ENCODE measurements at regions not wholly inside any gene's neighbourhood (a gene's known extent, or its start where the extent isn't known, plus 50 kb on each side); places are given as distances from the start of the nearest gene placed in this dataset.
A peak's percentile ranks its signal among the peaks of the same experiment; 100 is the strongest.
"Not testable (repeated sequence)": the region's sequence is repeated elsewhere in the genome, so short reads cannot be mapped to it uniquely, and the experiment has no call there.

DNA sequence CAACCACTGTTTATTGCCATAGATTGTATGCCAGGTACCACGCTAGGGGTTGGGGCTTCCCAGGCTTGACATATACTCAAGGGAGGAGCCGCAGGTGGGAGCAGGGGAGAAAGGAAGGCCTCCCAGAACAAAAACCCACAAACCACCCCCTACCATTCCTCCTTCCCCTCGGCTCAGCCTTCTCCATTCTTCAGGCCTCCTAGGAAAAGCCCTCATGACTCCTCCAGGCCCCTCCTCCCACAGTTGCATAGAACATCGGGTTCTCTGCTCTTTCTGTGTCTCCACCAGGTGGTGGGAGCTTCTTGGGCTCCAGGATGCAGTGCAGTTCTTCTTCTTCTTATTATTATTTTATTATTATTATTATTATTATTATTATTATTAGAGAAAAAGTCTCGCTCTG lies 80.3 kb downstream of the ZFP36L2 start:
- DNase-seq (ENCODE audit: low spot score) = no peak

DNA sequence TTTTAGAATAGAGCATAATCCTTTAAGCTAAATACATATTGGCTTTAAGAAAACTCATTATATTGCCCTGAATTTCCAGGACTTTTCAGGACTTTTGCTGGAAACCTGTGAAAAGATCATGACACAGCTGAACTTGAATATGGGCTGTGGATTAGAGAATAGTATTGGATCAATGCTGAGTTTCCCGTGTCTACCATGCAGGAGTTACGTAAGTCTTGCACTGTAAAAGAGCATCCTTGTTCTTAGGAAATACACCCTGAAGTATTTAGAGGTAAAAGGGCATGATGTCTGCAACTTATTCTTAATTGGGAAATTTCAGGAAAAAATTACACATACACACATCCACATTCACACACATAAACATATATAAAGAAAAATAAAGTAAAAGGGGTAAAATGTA lies 82.1 kb downstream of the ZFP36L2 start:
- DNase-seq (ENCODE audit: low spot score) = no peak

DNA sequence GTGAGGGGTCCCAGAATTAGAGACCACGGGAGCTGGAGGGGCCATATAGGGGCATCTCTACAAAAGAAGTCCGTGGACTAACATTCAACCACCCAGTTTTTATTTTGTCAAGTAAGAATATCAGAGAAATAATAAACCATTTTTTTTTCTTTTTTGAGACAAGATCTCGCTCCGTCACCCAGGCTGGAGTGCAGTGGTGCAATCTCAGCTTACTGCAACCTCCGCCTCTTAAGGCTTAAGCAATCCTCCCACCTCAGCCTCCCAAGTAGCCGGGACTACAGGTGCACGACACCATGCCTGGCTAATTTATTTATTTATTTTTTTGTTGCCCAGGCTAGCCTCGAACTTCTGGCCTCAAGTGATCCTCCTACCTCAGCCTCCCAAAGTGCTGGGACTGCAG lies 82.7 kb downstream of the ZFP36L2 start:
- DNase-seq (ENCODE audit: low spot score) = no peak

DNA sequence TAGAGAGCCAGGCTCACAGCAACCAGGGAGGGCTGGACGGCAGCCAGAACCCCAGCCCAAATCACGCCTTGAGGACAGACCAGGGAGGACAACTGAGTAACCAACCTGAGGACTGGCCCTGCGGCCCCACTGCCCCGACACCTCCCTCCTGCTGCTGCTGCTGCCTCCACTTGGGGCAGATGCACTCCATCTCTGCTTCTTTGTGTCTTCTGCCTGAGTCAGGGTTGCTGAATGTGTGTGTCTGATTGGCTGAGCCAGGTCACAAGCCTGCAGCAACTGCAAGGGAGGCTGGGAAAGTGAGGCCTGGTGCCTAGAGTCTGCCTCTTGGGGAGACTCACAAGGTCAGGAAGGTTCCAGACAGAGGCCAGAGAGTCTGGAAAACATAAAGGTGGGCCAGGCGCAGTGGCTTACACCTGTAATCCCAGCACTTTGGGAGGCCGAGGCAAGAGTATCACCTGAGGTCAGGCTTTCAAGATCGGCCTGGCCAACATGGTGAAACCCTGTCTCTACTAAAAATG lies 83.4 kb downstream of the ZFP36L2 start:
- DNase-seq (ENCODE audit: low spot score) = peak; percentile 52

DNA sequence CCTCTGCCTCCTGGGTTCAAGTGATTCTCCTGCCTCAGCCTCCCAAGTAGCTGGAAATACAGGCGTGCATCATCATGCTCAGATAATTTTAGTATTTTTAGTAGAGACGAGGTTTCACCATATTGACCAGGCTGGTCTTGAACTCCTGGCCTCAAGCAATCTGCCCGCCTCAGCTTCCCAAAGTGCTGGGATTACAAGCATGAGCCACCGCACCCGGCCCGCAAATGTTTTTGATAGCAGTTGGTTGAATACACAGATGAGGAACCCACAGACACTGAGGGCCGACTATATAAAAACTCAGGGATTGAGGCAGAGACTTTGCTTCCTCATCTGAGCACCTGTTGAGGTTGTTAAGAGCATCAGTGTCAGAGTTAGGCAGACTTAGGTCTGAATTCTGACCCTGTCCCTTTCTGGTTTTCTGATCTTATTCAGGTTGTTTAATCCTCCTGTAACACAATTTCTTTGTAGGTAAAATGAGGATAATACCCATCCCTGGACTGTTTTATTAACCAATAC lies 84.7 kb downstream of the ZFP36L2 start:
- not testable (repeated sequence) for DNase-seq (ENCODE audit: low spot score)

DNA sequence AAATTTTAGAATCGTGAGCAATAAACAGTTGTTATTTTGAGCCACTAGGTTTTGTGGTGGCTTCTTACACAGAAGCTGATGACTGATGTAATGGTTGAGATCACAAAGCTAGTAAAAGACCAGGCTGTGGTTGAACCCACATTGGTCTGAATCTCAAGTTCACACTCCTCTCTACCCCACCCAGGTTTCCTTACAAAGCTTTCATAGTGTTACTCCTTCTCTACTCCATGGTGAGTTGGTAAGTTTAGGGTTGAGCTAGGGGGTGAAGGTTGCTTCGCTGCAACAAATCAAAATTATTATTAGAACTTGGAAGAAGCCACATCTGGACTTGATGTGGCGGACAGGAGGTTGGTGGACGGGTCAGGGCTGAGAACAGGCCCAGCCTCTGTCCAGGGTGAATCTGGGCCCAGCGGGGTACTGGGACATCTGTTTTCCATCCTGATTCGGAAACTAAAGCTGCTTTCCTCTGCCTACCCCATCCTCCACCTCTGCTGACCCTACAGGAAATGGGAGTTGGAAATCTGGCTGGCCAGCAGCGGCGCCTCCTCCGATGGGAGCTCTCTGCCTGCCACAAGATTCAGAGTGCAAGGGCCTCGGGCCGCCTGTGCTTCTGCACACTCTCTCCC lies 86.3 kb downstream of the ZFP36L2 start:
- no peak for DNase-seq (ENCODE audit: low spot score)

DNA sequence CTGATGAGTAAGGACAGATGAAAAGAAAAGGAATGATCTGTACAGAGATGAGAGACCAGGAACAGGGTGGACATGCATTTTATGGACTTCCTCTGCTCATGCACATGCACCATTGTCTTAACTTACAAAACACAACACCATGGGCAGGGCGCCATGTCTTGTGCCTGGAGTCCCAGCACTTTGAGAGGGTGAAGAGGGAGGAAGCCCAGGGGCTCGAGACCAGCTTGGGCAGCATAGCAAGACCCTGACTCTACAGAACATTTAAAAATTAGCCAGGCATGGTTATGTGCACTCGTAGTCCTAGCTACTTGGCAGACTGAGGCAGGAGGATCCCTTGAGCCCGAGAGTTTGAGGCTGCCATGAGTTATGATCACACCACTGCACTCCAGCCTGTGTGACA lies 86.9 kb downstream of the ZFP36L2 start:
- no peak for DNase-seq (ENCODE audit: low spot score)

DNA sequence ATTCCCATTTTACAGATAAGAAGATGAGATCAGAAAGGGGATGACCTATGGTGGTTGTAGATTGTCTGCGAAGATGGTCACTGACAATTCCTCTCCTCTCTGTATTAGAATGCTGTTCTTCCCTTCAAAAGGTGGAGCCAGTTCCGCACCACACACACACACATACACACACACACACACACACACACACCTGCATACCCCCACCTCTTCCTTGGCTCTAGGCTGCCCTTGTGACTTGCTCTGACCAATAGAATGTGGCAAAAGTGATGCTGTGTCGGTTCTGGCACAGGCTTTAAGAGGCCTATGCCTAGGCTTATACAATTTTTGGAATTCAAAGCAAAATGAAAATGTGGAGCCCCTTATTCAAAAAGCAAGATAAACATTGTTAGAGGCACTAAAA lies 88.0 kb downstream of the ZFP36L2 start:
- no peak for DNase-seq (ENCODE audit: low spot score)

DNA sequence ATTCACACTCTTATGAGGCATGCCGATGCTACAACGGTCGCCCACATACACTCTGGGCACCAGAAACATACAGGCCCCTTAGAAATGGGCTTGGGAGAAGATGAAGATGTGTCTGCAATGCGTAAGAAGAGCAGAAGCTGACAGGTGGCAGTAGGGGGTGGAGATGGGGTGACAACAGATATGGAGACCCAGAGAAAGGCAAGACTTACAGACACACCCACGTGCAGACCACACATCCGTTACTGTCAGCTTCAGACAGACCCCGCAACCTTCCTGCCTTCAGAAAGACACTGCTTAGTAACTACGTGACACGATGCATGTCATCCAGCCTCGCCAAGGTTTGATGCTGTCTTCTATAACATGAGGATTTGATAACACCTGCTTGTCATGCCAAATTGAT lies 89.5 kb downstream of the ZFP36L2 start:
- DNase-seq (ENCODE audit: low spot score) = no peak

DNA sequence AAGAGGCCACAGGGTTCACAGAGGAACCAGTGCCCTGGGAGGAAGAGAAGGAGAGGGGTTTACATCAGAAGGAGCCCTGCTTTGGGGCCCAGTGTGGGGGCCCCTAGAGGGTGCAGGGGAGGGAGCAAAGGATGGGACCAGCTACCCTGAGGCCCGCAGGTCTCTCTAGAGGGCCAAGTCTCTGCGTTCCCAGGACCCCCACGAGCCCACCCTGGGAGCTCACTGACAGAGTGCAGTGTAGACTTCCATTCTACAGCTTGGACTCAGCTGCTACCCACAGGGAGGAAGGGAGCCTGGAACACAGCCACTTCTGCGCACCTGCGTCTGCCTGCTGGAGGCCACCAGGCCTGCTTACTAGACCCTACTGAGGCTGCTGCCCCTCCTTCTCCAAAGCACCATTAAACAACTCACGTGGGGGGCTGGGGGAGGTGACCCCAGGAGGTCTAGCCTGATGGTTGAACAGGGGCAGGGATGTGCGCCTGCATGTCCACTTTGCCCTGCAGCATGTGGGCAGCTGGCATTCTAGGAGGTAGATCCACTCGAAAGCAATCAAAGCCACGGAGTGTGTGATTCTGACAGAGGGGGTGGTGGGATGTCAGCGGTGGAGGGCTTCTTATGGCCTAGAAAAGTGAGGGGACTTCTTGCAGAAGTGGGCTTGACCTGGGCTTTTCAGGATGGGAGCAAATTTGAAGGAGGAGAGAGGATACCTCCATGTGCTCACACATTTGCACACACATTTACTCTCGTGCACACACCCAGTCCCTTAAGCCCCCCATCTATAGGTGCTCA lies 90.2 kb downstream of the ZFP36L2 start:
- DNase-seq (ENCODE audit: low spot score) = no peak

DNA sequence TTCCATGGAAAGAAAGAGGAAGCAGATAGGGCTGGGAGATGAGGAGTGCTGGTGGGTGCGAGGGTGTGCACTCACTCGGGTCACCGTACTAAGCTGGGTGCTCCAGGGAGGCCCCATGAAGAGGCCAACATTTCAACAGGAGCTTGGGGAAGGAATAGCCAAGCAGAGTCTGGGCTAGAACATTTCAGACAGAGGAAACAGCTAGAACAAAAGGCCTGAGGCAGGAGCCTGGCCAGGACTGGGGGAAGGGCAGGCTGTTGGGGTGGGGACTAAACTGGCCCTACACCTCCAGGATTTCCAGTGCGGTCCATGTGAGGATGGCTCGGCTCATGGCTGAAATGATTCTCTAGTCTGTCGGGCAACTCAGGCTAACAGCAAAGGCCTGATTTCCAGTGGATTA lies 90.8 kb downstream of the ZFP36L2 start:
- no peak for DNase-seq (ENCODE audit: low spot score)

DNA sequence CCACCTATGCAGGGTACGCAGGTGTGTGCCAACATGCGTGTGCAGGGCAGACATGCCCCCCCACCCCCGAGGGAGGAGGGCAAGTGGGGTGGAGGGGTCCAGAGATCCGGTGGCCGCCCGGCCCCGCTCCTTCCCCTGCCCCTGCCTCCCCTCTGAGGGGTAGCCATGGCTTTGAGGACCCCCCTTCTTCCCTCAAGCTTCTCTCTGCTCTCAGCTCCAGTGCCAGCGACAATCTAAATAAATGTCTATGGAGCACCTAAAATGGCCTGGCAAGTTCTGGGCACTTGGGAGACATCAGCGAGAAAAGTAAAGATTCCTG lies 91.9 kb downstream of the ZFP36L2 start:
- no peak for DNase-seq (ENCODE audit: low spot score)

DNA sequence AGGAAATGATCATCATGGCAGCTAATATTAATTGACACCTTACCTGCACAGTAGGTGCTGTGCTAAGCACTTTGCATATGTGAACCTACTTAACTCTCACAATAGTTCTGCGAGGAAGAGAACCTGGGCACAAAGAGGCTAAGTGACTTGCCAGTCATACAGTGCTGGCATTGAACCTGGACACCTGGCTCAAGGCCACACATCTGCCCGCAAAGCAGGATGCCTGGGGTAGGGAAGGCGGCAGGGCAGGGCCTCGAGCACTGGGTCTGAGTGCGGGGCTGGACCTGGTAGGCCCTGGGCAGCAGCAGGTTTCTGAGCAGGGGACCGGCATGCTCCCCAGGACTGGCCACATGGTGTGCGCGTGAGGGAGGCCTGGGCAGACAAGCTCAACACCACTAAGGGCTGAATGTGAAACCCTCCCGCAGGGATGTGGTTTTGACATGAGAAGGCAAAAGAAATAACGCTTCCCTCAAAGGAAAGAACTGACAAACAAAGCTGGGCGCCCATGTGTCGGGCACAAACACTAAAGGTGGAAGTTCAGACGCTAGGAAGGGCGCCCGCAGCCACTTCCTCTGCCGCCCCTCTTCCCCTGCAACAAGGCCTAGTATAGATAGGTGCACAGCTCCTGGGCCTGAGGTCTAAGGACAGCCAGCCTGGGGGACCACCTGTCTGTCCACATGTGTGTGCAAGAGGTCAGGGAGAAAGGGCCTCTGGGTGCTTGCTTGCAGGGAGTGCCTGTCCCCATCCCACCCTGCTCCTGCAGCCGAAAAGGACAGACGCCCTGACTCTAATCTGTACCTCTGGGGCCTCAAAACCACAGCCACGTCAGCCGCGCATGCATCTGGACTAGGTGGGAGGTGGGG lies 92.5 kb downstream of the ZFP36L2 start:
- DNase-seq (ENCODE audit: low spot score) = no peak

DNA sequence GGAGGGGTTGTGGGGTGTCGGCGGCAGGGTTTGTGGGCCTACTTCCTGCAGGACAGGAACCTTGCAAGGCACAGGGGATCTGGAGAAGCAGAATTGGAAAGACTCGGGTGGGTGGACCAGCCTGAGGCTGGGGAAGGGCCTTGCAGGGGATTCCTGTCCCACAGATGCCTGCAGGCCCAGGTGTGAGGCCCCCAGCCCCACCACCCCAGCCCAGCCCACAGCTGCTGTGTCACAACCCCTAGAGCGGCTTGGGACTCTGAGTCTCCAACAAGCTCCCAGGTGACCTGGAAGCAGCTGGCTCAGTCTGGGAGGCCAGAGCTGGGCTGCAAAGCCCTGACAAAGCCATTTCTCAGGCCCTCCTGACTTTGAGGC lies 93.1 kb downstream of the ZFP36L2 start:
- DNase-seq (ENCODE audit: low spot score) = no peak

DNA sequence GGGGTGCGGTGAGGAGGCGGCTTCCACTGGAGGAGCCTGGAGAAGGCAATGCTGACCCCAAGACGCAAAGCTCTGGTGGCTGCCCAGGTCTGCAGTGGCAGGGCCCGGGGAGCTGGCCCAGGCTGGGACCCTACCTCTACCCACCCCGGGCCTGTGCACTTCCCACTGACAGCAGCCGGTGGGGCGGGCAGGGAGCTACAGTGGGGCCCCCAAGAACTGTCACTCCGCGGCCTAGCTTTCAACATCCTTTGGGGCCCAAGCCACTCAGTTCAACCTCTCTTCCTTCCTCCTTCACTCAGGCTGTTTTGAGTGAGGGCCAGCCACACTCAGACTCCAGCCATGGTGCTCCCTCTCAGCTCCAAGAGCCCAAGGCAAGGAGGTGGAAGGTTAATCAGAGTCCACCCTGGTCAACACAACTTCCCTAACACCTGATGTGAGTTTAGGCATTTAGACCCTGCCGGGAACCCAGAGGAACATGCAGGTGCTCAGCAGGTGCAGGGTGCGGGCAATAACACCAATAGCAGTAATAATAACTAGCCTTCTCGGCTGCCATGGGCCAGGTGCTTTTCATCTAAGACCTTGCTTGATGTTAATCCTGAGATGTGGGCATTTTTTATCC lies 93.6 kb downstream of the ZFP36L2 start:
- DNase-seq (ENCODE audit: low spot score) = no peak

DNA sequence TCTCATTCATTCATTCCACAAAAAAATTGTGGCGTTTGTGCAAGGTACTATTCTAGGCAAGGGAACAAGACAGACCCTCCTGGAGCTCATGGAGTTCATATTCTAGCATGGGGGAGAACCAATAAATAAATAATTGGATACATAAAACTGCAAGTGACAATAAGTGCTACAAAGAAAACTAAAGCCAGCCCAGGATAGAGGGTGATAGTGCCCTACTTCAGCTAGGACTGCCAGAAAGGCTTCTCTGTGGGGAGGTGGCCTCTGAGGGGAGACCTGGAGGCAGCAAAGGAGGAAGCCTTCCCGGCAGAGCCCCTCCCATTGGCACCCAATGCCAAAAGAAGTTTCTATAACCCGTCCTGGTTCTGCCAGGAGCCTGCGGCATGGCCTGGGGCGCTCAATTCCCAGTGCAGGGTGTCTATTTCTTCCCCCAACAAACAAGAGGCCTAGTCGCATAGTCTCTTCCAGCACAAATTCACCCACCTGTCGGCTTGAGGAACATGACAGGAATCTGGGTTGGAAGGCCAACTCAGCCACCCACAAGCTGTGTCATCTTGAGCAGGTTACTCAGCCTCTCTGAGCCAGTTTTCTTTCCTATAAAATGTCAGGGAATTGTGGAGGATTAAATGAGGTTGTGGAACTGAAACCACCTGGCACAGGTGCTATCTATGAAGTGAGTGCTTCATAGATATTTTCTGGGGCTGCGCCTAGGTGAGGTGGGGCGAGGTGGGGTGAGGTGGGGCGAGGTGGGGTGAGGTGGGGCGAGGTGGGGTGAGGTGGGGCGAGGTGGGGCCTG lies 94.3 kb downstream of the ZFP36L2 start:
- no peak for DNase-seq (ENCODE audit: low spot score)

DNA sequence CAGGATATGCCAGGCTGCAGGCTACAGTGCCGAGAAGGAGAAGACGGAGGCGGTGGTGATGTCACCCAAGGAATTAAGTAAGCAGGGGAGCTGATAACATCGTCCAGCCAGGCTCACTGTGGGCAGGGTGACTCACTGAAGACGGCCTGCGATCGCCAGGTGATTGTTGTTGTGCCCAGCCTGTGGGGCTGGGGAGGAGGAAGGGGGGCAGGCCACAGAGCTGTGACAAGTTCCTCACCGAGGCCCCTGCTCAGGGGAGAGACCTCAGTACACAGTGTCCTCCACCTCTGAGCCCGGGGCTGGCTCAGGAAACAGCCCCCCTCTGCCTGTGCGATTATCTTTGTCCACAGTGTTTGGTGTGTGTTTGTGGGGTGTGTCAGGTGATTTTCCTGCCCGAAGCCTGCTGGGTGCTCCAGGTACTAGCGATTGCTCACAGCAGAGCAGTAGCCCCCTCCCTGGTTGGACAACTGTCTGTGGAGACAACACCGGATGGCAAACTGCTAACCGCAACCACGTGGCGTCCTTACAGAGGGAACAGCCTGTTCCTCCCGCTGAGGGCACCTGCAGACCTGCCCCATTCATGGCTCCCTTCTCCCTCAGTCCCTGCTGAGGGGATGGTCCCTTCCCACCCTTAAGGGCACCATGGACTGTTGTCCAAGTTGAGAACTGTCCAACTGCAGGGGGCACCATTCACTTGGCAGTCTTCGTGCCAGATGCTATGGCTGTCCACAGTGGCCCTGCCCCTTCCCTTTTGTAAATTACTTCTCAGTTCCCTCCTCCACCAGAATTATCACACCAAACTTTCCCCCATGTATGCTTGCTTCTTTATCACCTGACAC lies 95.1 kb downstream of the ZFP36L2 start:
- DNase-seq (ENCODE audit: low spot score) = peak; percentile 83

DNA sequence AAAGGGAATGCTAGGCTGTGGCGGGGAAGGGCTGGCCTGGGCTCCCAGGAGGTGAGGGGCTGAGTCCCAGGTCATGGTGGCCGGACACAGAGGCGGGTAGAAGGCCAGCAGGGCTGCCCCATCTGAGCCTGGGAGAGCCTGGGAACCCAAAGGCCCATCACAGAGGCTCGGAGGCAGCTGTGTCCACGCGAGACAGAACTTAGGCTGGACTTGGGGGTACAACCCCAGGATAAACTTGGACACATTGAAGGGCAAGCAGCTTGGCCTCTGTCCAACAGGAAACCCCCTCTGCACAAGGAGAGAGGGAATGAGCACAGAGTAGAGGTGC lies 95.9 kb downstream of the ZFP36L2 start:
- no peak for DNase-seq (ENCODE audit: low spot score)

DNA sequence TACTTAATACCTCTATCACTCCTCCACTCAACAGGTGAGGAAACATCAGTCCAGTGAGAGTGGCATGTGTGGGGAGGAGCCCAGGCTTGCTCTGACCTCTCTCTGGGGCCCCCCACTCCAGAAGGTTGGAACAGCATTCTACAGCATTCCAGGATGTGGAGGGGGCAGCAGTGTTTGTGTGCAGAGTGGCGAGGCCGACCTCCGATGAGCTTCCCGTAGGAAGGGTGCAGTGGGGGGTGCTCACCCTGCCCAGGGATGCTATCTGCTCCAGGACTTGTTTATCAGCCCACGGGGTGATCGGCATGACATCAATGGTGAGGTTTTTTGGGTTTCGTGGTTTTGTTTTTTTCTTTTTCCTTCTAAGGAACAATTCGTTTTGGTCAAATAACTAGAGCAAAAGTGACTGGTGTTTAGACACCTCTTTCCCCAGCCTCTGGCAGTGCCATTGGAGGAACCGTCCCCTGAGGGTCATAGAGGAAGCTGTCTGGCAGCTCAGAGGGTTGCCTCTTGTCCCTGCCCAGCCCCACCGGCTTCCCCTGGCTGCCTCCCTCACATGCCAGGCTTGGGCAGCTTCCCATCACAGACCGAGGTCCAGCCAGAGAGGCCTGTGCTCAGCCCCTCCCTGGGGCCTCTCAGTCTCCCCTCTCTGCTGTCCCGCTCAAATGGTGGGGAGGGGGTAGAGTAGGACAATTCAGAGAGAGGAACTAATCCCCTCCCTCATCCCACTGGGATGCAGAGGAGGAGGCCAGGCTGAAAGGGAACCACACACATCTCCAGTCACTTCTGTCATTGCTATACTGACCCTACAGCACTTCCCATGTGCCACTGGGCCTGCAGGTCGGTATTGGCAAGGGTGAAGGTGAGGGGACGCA lies 96.5 kb downstream of the ZFP36L2 start:
- DNase-seq (ENCODE audit: low spot score) = no peak

DNA sequence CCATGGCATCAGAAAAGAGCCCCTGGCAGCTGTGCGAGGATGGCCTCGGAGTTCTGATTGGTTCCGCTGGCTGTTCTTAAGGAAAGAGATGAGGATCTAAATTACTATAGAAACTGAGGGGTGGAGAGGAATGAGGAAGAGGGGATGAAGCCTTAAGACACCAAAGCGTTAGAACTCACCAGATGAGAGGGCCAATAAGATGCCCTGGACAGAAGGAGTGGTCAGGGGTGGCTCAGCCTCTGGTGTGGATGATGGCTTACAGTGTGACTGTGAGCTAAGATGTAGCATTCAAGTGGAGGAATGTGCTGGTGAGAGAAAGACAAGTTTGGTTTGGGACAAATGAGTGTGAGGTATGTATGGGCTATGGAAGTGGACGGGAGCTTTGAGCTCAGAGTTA lies 97.8 kb downstream of the ZFP36L2 start:
- no peak for DNase-seq (ENCODE audit: low spot score)

All from RKO (cell line).